NCI-H187 (cell line): ENCODE measurements at regions not wholly inside any gene's neighbourhood (a gene's known extent, or its start where the extent isn't known, plus 50 kb on each side); places are given as distances from the start of the nearest gene placed in this dataset.
"Not testable (repeated sequence)": the region's sequence is repeated elsewhere in the genome, so short reads cannot be mapped to it uniquely, and the experiment has no call there.

Source experiments
- DNase-seq, 2 experiments: peaks; one replicate each; lab custom pipeline; 2025; lab: John Stamatoyannopoulos, UW

DNA sequence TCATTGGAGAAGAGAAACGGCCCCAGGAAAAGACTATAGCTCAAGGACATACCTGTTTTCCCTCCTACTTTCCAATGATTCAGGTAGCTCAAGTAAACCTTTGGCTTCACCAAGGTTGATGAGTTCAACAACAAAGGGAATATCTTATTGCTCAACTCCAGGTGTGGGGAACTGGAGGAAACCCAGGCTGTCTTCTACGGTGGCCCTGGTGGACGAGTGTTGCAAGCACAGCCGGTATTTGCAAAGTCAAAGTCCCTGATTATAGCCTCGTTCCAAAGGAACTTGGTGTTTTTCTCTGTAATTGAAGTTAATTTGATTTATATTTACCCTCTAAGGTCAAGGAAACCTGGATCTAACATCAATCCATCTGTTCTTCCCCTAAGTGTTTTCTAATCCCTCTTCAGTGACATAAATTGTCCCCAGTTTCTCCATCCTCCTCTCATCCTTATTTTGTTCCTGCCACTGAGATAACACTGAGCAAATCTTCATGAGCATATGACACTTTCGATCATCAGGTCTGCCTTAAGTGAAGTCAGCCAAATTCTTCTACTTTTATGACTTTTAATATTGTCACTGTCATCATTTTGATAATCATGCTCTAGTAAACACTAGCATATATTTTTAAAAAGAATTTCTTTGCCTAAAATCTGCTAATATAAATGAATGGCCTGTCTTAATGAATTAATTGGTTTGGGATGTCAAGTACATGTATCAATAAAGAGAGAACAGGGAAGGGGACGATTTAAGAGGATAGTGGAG lies 174.6 kb upstream of the TBX3 start:
- DNase-seq, result no peak

DNA sequence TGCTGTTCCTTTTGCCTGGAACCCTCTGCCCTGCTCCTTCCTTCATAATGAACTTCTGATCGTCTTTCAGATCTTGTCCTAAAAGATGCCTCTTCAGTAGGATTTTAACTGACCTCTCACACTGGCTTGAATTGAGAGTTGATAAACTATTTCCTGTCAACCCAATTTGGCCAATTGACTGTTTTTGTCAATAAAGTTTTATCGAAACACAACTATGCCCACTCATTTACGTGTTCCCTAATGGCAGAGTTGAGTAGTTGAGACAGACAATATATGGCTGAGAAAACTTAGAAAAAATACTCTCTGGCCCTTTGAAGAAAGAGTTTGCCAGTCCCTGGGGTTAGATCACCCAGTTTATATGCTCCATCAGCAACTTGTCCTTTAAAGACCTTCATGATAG lies 171.7 kb upstream of the TBX3 start:
- DNase-seq, result no peak

DNA sequence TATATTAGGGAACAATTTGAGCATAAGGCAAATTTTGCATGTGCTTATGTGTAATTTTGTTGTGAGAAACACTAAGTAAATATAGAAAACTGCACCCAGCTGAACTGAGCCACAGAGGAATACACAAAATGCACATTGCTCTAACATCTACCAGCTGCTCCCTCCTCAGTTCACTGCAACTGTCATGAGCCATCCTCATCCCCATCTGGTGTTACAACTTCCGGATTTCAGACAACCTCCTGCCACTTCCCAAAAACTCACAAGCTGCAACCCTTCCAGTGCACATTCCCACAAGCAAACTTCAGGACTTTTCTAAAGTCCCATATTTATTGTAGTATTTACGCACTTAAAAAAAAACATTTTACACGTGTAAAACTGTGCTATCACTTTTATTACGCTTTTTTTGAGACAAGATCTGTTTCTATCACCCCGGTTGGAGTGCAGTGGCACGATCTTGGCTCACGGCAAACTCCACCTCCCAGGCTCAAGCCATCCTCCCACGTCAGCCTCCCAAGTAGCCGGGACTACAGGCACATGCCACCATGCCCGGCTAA lies 169.1 kb upstream of the TBX3 start:
- DNase-seq, result no peak

DNA sequence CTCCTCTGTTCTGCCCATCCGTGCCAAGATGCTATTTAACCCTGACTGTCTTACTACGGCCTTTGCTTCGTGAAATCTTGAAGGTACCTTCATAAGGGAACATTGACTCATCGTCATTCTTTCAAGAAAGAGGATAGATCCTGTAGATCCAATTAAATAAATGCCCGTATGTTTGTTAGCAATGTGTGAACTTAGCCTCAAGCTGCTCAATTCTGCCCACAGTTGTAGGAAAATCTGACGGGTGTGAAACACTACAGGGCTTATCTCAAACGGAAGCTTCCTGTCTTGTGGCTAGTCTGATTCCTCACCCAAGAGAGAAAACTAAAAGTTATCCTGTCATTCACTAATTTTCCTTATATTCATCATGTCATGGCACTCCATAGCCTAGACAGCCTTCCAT lies 168.0 kb upstream of the TBX3 start:
- DNase-seq, result no peak

DNA sequence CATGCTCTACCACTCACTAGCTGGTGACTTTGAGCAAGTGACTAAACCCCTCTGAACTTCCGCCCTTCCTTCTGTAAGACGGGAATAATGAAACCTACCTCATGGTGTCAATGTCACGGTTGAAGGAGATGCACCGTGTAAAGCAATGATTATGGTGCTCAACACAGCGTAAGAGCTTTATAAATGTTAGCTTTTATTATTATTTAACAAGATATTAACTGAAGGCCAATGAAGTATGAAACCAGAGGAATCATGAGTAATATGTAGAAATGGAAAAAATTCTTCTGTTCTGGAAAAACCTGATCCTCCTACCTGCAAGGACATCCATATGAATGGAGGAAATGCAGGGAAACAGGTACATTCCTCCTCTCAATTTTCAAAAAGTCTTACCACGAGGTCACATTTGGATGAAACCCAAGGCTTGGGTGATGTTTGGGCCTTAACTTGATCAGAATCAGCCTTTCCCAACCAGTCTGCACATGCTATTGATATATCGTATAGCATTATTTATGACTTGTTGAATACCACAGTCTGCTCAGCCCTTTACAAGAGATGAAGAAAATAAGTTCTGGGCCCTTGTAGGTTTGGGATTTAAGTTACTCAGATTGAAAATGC lies 166.8 kb upstream of the TBX3 start:
- DNase-seq, result no peak

DNA sequence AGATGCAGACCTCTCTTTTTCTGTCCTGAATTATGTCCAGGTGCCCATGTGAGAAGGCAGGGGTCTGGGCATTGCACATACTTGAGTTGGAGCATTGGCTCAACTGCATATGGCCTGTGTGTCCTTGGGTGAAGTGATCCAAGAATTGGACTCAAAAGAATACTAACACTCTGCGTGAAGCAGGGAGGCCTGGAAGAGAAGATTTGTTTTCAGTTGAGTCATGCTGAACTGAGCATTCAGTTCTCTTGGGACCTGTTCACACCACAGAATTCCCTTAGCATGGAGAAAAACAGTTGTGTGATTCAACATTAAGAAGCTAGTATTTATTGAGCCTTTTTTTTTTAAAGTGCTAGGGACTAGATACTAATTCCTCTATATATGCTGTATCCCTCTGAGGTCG lies 164.7 kb upstream of the TBX3 start:
- DNase-seq, result no peak

DNA sequence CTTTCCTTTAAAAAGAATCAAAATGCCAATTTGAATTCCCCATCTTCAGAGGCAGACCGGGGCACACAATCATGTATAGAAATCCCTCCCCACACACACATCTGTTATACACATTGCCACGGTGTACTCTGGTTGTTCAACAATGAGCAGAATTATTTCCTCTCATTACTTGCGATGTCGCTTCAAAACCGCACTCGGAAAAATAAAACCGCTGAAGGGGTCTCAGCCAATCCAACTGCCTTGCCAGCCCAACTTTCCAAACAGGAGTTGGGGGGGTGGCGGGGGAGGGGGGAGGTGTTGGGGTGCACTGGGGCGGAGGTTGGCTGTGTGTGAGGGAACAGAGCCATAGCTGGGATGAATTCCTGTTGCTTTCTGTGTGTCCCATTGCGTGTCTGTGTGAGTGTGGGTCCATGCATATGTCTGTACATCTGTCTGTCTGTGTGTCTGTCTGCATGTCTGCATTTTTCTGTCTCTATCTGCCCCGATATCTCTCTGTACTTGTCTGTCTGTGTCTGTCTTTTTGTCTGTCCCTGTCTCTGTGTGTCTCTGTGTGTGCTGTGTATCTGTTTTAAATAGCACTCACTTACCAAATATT lies 163.6 kb upstream of the TBX3 start:
- DNase-seq, result no peak

DNA sequence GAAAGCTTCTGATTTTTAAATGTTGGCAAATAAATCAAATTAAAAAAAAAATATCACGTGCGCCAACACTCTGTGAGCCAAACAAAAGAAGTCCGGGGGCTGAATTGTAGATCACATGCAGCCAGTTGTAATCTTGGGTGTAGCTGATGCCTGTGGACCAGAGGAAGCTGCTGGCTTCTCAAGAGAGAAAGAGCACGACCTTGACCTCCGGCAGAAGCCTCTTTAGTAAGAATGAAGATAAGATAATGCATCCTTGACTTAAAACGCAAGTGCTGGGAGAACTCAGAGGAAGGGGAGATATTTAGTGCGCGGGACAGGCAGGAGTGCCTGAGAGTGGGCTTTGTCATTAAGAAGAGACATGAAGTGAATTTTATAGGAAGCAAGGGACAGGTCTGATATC lies 162.8 kb upstream of the TBX3 start:
- no peak for DNase-seq

DNA sequence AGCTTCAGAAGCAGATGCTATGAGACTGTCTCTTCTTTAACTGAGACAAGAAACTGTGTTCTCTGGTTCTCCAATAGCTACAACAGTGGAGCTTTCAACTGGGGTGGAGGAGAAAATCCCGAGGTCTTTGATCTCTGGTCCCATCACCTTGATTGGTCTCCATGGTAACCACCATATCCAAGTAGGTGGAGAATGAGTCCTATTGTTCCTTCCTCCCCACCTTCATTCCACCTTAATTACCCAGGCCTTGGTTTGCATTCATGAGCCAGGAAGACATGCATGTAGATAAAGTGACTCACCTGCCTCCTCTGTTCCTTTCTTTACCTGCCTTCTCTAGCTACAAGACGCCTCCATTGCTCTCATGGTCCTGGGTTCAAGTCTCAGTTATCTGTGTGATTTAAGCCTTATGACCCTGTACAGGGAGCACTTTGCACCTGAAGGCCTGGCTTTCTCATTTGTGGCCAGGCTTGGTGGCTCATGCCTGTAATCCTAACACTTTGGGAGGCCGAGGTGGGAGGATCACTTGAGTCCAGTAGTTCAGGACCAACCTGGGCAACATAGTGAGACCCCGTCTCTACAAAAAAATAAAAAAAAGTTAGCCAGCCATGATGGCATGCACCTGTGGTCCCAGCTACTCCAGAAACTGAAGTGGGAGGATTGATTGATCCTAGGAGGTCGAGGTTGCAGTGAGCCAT lies 157.7 kb upstream of the TBX3 start:
- no peak for DNase-seq

DNA sequence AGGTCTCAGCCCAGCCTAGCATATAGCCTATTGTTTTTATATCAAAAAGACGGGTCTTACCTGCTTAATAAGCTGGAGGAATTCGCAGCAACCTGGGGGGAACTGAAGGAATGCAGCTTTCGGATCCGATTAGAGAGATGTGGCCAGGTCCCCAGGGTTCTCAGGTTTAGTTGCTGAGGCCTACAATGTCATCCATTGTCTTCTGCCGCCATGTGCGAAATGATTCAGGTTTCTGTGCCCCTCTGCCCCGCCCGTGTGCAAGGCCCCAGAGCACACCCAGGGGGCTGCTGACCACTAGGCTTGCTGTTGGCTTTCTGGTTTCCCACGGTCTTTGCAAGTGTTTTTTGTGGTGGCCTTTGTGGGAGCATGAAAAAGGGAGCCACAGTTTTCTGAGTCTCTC lies 154.5 kb upstream of the TBX3 start:
- DNase-seq, result no peak

DNA sequence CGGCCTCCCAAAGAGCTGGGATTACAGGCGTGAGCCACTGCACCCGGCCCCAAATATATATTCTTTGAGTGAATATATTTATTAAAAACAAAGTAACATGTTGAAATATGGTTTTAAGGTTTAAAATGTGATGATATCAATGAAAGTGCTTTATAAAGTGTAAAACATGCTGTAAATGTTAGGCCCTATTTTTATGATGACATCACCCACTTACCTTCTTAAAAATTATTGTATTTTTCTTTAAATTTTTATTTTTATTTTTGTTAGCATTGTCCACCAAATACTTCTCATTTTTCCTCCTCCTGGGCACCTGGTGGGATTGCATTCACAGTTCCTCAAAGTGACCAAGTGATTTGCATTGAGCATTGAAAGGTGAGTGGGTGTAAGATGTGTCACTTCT lies 152.6 kb upstream of the TBX3 start:
- no peak for DNase-seq

DNA sequence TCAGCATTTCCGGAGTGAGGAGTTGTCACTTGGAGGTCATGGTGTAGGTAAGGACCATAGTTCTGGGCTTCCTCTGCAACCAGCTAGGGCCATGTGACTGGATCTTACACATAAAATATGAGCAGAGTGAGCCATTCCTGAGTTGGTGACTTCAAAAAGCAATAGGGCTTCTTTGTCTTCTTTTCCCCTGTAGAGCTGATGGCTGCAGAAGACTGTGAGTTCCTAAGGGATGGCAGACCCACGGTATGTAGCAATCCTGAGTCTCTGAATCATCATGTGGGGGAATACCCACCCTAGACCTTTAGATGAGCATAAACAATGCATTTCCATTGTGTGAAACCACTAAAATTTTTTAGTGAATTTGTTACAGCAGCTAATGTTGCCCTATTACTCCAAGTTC lies 151.1 kb upstream of the TBX3 start:
- DNase-seq, result no peak

DNA sequence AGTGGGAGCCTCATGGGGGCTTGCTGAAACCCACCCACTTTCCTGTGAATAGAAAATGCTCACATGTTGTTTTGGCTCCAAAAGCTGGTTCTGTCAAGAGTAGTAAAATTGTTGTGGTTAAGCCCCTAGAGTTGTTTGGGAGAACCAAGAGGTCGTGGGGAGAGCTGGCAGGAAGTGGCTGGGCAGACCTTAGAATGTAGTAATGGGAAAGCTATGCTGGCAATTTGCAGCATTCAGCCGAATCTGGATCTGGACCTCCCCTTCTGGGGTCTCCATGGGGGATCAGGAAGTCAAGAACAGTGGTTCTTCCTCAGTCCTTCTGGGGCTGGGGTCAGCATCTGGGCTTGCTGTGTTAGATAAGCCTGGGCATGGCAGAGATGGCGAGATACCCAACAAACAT lies 150.6 kb upstream of the TBX3 start:
- no peak for DNase-seq

DNA sequence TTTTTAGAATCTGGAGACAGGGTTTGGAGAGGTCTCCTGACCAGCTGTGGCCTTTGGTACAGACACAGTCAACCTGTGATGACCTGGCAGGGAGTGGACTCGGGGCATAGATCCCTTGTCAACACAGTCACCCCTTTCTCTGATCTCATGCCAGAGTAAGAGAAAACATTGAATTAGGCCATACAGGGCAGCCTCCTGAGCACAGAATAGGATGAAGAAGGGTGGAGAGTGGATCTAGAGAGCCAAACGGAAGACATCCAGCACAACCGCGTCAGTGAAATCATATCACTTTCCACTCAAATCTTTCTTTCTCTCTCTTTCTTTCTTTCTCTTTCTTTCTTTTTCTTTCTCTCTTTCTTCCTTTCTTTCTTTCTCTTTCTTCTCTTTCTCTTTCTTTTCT lies 145.9 kb upstream of the TBX3 start:
- no peak for DNase-seq

DNA sequence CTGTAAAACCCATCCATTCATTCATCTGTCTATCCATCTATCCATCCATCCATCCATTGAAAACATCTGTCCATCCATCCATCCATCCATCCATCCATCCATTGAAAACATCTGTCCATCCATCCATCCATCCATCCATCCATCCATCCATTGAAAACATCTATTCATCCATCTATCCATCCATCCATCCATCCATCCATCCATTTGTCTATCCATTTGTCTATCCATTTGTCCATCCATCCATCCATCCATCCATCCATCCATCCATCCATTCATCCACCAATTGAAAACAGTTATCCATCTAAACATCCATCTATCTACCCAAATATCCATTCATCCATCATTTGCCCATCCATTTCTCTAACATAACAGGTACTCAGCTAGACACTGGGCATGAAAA lies 145.3 kb upstream of the TBX3 start:
- not testable (repeated sequence) for DNase-seq

DNA sequence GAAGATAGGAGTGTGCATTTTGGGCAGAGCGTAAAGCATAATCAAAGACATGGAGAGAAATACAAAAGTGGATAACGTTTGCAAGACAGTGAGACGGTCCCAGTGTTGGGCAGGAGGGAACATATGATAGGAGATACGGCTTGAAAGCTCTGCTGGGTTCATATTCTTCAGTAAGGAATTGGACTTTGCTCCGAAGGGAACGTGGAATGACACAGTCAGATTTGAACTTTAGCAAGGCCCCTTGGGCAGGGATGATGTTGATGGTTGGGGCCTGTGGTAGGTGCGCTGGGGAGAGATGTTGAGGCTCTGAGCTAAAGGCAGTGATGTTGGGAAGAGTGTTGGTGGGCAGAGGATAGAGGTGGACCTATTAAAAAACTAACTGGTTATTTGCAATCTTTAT lies 143.5 kb upstream of the TBX3 start:
- DNase-seq, result no peak

DNA sequence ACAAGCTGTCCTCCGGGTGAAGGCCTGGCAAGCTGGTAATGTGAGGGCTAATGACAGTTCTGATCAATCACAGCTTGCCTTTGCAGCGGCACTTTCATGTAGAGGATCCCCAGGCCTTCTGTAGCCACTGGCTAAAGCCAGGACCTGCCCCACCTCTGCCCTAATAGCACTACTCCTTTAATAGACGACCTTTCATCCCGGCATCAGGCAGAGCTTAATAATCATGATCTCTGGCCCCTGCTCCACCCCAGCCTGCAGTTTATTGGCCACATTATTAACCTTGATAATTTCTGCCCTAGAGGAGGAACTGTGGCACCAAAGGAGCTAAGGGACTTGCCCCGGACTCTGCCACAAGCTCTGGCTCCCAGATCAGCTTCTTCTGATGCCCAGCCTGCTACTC lies 142.3 kb upstream of the TBX3 start:
- no peak for DNase-seq

DNA sequence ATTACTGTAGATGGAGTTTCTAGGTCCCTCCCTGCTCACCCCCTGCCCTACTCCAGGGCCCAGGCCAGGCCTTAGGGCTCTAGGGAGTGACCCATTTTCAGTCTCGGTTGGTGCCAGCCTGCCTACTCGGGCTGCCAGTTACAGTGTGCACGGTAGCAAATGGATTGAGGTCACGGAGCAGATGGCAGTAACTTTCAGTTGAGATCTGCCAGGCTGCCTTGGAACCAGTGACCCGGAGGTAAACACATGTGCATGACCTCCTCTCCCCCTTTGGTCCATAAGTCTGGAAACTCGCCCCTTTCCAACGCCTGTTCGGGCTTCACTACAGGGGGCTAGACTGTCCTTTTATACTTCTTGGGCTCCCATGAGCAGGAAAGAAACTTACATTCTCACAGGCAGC lies 139.7 kb upstream of the TBX3 start:
- no peak for DNase-seq

DNA sequence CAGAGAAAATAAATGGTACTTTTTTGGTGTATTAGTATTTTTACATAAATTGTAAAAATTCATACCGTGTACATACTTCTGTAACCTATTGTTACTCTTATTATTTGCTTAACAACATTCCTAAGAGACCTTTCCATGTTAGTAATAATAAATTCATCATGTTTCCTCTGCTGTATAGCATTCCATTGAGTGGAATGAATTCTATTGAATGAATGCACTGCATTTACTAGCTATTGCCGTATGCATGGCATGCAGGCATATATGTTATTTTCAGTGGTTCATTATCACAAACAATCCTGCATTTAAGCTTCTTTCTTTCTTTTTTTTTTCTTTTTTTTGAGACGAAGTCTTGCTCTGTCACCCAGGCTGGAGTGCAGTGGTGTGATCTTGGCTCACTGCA lies 137.6 kb upstream of the TBX3 start:
- DNase-seq, result no peak

DNA sequence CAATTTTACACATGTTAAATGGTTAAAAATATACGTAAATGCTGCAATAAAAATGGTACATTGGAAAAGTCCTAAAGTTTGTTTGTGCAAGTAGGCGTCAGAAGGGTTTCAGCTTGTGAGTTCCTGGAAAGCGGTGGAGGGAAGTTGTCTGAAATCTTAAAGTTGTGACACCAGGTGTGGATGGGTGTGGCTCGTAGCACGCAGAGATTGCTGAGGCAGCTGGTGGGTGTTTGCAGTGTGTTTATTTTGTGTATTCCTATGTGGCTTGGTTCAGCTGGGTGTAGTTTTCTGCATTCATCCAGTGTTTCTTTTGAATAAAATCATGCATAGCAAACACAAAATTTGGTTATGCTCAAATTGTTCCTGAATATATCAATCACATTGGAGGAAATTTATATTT lies 136.8 kb upstream of the TBX3 start:
- no peak for DNase-seq

DNA sequence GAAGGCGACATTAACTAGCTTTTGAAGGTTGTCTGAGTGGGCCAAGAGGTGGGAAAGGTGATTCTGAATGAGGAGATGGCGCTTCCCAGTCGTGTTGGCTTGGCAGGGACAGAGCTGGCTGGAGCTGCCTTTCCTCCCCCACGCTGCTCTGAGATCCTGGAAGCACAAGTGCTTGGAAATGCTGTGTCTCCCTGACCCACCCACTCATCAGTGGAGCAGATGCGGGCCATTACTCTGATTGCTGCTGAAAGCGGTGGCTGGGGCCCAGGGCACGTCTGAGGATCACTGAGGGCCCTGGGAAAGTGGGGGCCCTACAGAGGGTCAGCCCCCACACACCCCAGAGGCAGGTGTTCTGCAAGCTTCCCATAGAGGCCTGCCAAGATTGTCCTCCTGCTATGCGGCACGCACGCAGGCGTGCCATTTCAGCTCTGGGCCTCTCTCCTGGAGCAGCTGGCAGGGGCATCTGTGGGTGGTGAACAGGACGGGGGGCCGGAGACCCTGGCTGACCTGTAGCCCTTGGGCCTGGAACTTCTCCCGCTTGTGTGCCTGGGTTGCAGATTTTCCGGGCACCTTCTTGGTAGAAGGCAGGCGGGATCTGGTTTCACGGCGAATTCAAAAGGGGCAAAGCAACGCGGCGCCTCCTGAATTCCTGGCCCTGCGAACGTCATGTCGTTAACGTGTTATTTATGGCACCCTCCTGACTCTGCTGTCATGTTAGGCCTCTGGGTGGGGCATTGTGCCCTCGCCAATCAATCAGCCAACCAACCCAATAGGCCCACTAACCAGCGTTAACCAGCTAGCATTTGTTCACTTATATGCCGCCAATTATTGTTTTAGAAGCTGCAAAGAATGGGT lies 133.8 kb upstream of the TBX3 start:
- no peak for DNase-seq
